NCI-H1105 treated with DMSO at 0.1 percent for 48 hours (cell line): ENCODE measurements at regions not wholly inside any gene's neighbourhood (a gene's known extent, or its start where the extent isn't known, plus 50 kb on each side); places are given as distances from the start of the nearest gene placed in this dataset.
"Not testable (repeated sequence)": the region's sequence is repeated elsewhere in the genome, so short reads cannot be mapped to it uniquely, and the experiment has no call there.

Experiments used
- DNase-seq: peaks from one replicate; lab custom pipeline; 2025; lab: John Stamatoyannopoulos, UW

GRCh38 chr2:240374085-240374907, 61.2 kb upstream of the GPC1 start:
- no peak for DNase-seq

- no peak for DNase-seq
These were observed 60.3 kb upstream of the GPC1 start for GRCh38 chr2:240375024-240375645.

GRCh38 chr2:240376739-240377138, 58.7 kb upstream of the GPC1 start:
- DNase-seq = no peak

GRCh38 chr2:240377366-240377765, 58.1 kb upstream of the GPC1 start:
- no peak for DNase-seq

- DNase-seq = no peak
These were observed 56.3 kb upstream of the GPC1 start for GRCh38 chr2:240379089-240379636.

- no peak for DNase-seq
These were observed 52.2 kb upstream of the GPC1 start for GRCh38 chr2:240383099-240383758.

GRCh38 chr2:240383871-240384700, 51.4 kb upstream of the GPC1 start:
- no peak for DNase-seq

GRCh38 chr2:240384711-240385450, 50.6 kb upstream of the GPC1 start:
- DNase-seq = no peak

- DNase-seq = not testable (repeated sequence)
These were observed 49.9 kb upstream of the GPC1 start for GRCh38 chr2:240385451-240386161.
